HG03378 (cell line): ENCODE measurements at regions not wholly inside any gene's neighbourhood (a gene's known extent, or its start where the extent isn't known, plus 50 kb on each side); places are given as distances from the start of the nearest gene placed in this dataset.
"Not testable (repeated sequence)": the region's sequence is repeated elsewhere in the genome, so short reads cannot be mapped to it uniquely, and the experiment has no call there.

ENCODE experiments used
- ATAC-seq: cut with Tn5 transposase; IDR thresholded peaks from one replicate; pipeline ENCODE4 v1.9.1; 2021; ENCODE audit warnings: mild to moderate bottlenecking, moderate library complexity; ENCODE audit not compliant: unreplicated experiment

DNA sequence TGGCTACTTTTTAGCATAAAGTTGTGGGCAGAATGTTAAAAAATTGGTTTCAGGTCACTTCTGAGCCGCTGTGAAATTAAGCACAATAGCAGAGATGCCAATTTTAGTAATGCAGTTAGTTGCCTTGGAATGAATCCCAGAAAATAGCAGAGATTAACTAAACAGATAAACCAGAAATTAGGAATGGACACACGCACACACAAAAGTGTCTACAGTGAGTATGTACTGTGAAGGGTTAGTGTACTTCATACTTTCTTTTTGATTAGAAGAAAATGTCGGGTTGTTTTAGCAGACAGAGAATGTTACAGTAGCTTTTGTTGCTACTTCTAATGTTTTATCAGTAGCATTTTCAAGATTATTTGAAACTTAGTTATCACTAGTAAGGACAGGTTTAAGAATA lies 106.7 kb downstream of the LEPR start:
- ATAC-seq: no peak

DNA sequence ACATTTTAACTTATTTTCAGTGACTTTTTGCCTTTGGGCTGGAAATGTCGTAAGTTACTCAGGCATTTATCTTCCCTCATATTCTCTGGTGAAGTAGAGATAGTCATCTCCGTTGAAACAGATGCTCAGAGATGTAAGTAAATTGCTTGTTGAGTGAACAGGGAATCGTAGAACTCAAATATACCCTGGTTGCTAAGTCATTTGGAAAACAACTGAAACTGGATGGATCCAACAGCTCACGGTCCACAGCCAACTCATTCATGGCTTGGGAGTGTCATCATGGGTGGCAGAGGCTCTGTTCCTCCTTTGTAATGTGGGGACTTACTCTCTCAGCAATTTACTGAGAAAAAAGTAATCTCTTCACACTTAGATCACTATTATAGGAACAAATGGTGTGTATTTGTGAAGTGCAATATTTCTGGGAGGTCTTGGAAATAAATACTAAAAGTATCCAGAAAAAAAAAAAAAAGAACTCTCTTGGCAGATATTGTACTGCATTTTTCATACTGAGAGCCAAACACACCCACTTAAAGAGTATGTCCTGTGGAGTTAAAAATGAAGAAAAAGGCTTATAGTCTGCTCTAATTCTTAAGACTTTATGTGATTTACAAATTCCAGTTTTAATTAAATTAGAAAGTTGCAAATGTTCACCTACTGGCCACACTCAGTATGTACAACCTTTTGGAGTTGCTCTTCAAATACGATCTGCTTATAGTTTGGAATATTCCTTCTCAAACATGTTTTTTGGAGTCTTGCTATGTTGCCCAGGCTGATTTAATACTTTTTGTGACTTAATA lies 107.4 kb downstream of the LEPR start:
- ATAC-seq: no peak

GRCh38 chr1:65531972-65532570 lies 111.6 kb downstream of the LEPR start:
- ATAC-seq: no peak

GRCh38 chr1:65535981-65536380 lies 115.5 kb downstream of the LEPR start:
- ATAC-seq: no peak

DNA sequence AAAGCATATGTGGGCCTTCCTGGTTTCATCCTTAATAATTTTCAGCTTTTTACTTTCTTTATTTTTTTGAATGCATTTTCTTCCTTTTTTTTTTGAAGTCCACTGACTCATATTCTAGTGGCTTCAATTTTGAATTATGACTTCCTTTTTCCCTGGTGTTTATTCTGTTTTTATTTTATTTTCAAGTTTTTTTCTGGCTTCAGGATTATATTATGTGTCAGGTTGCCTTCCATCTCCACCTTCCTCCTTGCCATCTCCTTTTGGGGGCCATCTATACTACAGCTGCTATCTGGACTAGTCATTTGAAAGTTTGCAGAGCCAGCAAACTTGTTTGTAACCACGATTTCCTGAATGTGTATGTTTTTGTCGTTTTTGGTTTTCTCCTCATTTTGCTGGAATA lies 117.6 kb downstream of the LEPR start:
- no peak for ATAC-seq

DNA sequence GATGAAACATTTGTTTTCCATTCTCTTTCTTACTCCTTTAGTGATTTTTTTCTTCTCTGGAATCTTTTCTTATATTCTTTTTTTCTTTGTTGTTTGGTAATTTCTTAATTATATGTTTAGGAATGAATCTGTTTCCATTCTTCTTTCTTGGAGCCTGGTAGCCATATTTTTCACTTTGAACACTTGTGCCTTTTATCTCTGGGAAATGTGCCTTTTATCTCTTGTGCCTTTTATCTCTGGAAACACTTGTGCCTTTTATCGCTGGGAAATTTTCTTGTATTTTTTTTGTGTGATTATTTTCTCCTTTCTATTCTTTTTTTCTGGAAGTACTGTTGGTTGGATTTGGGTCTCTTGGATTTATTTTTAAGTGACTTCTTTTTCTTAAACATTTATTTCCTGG lies 118.2 kb downstream of the LEPR start:
- no peak for ATAC-seq

- no peak for ATAC-seq
Observed at GRCh38 chr1:65539266-65540131, 119.0 kb downstream of the LEPR start.

GRCh38 chr1:65541161-65541560 lies 120.7 kb downstream of the LEPR start:
- no peak for ATAC-seq

- ATAC-seq: no peak
Observed at GRCh38 chr1:65541865-65542264, 121.4 kb downstream of the LEPR start.

DNA sequence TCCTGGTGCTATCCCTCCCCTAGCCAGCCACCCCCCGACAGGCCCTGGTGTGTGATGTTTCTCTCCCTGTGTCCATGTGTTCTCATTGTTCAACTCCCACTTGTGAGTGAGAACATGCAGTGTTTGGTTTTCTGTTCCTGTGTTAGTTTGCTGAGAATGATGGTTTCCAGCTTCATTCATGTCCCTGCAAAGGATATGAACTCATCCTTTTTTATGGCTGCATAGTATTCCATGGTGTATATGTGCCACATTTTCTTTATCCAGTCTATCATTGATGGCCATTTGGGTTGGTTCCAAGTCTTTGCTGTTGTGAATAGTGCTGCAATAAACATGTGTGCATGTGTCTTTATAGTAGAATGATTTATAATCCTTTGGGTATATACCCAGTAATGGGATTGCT lies 122.1 kb downstream of the LEPR start:
- not testable (repeated sequence) for ATAC-seq

DNA sequence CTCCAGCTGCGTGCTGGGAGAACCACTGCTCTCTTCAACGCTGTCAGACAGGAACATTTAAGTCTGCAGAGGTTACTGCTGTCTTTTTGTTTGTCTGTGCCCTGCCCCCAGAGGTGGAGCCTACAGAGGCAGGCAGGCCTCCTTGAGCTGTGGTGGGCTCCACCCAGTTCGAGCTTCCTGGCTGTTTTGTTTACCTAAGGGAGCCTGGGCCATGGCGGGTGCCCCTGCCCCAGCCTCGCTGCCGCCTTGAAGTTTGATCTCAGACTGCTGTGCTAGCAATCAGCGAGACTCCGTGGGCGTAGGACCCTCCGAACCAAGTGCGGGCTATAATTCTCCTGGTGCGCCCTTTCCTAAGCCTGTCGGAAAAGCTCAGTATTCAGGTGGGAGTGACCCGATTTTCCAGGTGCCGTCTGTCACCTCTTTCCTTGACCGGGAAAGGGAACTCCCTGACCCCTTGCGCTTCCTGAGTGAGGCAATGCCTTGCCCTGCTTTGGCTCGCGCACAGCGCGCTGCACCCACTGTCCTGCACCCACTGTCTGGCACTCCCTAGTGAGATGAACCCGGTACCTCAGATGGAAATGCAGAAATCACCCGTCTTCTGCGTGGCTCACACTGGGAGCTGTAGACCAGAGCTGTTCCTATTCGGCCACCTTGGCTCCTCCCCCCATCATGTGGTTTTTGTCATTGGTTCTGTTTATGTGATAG lies 130.0 kb downstream of the LEPR start:
- ATAC-seq: not testable (repeated sequence)

DNA sequence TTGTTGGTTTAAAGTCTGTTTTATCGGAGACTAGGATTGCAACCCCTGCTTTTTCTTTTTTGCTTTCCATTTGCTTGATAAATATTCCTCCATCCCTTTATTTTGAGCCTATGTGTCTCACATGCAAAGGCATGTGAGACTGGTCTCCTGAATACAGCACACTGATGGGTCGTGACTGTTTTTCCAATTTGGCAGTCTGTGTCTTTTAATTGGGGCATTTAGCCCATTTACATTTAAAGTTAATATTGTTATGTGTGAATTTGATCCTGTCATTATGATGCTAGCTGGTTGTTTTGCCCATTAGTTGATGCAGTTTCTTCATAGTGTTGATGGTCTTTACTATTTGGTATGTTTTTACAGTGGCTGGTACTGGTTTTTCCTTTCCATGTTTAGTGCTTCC lies 132.0 kb downstream of the LEPR start:
- ATAC-seq: not testable (repeated sequence)

GRCh38 chr1:65554086-65554764 lies 133.8 kb downstream of the LEPR start:
- ATAC-seq: not testable (repeated sequence)

GRCh38 chr1:65554829-65555228 lies 134.4 kb downstream of the LEPR start:
- ATAC-seq: no peak

DNA sequence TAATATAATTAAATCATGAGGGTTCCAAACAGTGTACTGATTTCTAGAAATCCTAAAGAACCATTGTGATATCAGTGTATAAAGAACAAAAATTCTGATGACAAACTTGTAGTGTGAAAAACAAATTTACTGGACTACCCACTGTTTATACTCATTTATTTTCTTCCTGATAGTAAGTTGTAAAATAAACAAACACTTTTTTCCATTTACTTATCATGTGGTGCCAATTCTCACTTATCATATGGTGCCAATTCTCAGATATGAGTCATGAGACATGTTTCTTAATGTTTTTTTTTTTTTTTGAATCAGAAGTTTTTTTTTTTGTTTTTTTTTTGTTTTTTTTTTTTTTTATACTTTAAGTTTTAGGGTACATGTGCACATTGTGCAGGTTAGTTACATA lies 137.7 kb downstream of the LEPR start:
- ATAC-seq: no peak

- no peak for ATAC-seq
Observed at GRCh38 chr1:65564493-65564892, 144.0 kb downstream of the LEPR start.

DNA sequence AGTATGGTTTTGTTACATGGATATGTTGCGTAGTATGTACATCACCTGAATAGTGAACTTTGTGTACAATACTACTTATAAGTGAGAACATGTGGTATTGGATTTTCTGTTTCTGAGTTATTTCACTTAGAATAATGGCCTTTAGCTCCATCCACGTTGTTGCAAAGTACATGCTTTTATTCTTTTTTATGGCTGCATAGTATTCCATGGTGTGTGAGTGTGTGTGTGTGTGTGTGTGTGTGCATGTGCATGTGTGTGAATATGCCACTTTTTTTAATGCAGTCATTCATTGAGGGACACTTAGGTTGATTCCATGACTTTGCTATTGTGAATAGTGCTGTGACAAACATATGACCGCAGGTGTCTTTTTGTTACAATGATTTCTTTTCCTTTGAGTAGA lies 147.8 kb downstream of the LEPR start:
- ATAC-seq: no peak

GRCh38 chr1:65572701-65573421 lies 152.4 kb downstream of the LEPR start:
- ATAC-seq: no peak

GRCh38 chr1:65577278-65577677 lies 156.8 kb downstream of the LEPR start:
- no peak for ATAC-seq

- ATAC-seq: not testable (repeated sequence)
Observed at GRCh38 chr1:65577982-65578381, 157.5 kb downstream of the LEPR start.
